NCI-H2171 treated with DMSO at 0.1 percent for 48 hours (cell line): ENCODE measurements at regions not wholly inside any gene's neighbourhood (a gene's known extent, or its start where the extent isn't known, plus 50 kb on each side); places are given as distances from the start of the nearest gene placed in this dataset.
"Not testable (repeated sequence)": the region's sequence is repeated elsewhere in the genome, so short reads cannot be mapped to it uniquely, and the experiment has no call there.

ENCODE experiments used
- DNase-seq: peaks from one replicate; lab custom pipeline; 2025; lab: John Stamatoyannopoulos, UW

DNA sequence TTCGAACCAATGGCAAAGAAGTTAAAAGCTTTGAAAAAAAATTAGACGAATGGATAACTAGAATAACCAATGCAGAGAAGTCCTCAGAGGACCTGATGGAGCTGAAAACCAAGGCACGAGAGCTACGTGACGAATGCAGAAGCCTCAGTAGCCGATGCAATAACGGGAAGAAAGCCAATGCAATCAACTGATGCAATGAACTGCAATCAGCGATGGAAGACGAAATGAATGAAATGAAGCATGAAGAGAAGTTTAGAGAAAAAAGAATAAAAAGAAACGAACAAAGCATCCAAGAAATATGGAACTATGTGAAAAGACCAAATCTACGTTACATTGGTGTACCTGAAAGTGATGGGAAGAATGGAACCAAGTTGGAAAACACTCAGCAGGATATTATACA is 52.6 kb upstream of the MRPS30 start:
- DNase-seq: not testable (repeated sequence)

- DNase-seq: no peak
These were observed 61.4 kb upstream of the MRPS30 start for GRCh38 chr5:44747396-44747795.

DNA sequence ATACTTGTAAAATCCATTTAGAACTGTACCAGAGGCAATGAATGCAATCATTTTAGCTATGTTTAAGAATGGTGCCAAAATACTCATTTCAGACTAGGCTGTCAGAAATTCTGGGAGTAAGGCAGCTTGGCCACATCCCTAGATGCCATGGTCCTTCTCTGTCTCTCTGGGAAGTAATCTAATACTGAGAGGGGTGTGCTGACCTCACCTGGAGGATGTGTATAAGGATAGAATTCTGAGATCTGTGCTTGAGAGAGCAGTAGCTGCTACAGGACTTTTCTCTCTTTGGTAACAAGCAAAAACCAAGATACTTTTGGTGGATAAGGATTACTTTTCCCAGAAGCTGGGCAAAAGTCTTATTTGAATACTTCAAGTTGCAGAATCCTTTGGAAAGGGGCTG is 68.1 kb upstream of the MRPS30 start:
- DNase-seq: no peak

DNA sequence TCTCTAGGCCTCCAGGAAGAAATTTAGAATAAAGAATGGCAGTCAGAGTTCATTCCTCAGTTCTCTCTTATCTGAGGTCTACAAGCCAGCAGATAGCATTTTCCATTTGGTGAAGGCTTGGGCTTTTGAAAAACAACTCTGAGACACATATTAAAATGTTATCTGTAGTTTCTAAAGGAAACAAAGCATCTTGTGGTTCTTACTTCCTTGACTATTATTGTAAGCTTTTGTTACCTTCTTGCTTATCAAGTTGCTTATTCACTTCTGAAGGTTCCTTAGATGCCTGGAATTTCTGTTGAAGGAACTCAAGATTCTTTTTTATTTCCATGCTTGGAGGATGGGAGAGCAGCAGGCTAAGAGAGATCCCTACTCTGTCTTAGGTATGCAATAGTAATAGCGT is 79.2 kb upstream of the MRPS30 start:
- no peak for DNase-seq

DNA sequence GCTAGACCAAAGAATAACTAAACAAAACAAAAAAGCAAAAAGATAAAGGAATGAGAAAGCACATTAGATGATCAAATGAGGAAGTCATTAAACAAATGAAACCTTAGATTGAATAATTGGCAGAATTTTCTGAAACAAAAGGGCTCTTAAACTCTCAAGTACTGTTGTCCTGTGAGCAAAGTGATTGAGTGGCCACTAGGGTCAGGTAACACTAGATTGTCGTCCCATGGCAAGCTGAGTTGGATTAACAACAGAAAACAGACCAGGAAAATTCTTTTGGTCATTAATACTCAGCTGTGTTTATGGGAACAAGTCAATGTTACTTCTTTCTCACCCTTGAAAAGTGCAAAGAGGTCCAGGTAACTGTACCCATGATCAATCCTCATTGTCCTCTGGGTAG is 81.6 kb upstream of the MRPS30 start:
- DNase-seq: no peak

- no peak for DNase-seq
These were observed 88.9 kb upstream of the MRPS30 start for GRCh38 chr5:44719856-44720255.

GRCh38 chr5:44714871-44715561 is 93.7 kb upstream of the MRPS30 start:
- DNase-seq: no peak

- no peak for DNase-seq
These were observed 95.3 kb upstream of the MRPS30 start for GRCh38 chr5:44713446-44713845.

DNA sequence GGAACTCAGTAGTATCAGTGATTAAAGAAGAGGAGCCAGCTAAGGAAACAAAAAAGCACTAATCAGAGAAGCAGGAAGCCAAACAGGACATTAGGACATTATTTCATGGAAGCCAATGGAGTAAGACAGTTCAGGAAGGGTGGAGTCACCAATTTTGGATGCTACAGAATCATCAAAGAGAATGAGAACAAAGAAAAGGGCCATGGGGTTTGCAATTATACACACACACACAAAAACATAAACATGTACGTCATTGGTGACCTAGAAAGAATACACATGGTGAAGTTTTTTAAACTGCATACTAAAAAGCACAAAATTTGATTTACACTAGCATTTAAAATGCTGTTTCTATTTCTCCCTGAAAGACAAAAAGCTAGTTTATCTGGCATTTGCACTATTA is 96.8 kb upstream of the MRPS30 start:
- no peak for DNase-seq

DNA sequence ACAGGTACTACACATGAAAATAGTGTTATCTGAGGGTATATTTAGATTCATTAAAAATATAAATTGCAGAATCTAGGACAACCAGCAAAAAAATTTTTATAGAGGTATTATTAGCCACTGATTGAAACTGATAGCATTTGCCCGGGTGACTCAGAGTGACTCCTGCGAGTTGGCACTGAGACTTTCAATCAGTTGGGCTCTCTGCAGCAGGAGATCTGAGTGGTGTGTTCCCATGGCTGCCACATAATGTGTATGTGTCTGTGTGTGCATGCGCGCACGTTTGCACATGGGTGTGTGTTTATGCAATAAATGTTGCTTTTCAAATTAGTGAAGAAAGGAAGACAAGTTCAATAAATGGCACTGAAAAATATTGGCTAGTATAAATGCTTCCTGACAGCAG is 100.1 kb upstream of the MRPS30 start:
- no peak for DNase-seq

GRCh38 chr5:44707721-44708120 is 101.0 kb upstream of the MRPS30 start:
- DNase-seq: no peak

GRCh38 chr5:44697025-44697424 is 111.7 kb upstream of the MRPS30 start:
- DNase-seq: no peak

DNA sequence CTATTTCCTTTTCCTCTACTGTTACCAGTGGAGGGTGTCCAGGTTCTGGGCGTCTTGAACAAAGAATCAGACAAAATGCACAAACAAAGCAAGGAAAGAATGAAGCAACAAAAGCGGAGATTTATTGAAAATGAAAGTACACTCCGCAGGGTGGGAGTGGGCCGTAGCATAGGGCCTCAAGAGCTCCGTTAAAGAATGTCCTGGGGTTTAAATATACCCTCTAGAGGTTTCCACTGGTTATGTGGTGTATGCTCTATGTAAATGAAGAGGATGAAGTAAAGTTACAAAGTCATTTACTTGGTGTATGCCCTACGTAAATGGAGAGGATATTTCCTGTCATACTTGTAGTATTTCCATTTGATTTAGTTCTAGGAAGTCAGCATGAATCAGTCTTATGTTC is 113.5 kb upstream of the MRPS30 start:
- no peak for DNase-seq

GRCh38 chr5:44691802-44692201 is 116.9 kb upstream of the MRPS30 start:
- no peak for DNase-seq

DNA sequence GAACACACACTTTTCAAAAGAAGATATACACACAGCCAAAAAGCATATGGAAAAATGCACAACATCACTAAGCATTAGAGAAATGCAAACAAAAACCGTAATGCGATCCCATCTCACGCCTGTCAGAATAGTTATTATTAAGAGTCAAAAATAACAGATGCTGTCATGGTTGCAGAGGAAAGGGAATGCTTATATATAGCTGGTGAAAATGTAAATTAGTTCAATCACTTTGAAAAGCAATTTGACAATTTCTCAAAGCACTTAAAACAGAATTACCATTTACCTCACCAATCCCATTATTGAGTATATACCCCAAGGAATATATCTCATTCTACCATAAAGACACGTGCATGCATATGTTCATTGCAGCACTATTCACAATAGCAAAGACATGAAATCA is 126.8 kb upstream of the MRPS30 start:
- peak; percentile 62 for DNase-seq

- no peak for DNase-seq
These were observed 129.5 kb upstream of the MRPS30 start for GRCh38 chr5:44679214-44679613.

- peak; percentile 13 for DNase-seq
These were observed 133.5 kb upstream of the MRPS30 start for GRCh38 chr5:44675296-44675695.

DNA sequence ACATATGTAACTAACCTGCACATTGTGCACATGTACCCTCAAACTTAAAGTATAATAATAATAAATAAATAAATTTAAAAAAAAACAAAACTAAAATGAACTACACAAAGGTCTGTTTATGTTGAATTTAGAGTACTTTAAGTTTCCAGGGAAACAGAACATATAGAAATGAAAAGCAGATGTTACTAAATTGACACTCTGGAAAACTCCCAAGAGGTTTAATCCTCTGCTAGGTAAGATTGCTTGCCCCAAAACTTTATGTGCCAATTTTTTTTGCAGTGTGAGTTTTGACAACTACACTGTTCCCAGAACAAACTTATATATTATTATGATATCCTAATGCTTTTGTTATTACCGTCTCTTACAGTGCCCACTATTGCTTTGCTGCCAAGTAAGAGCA is 134.3 kb upstream of the MRPS30 start:
- no peak for DNase-seq

GRCh38 chr5:44668471-44668870 is 140.3 kb upstream of the MRPS30 start:
- DNase-seq: not testable (repeated sequence)

GRCh38 chr5:44665101-44665701 is 143.5 kb upstream of the MRPS30 start:
- DNase-seq: no peak

- no peak for DNase-seq
These were observed 144.0 kb upstream of the MRPS30 start for GRCh38 chr5:44664711-44665100.

DNA sequence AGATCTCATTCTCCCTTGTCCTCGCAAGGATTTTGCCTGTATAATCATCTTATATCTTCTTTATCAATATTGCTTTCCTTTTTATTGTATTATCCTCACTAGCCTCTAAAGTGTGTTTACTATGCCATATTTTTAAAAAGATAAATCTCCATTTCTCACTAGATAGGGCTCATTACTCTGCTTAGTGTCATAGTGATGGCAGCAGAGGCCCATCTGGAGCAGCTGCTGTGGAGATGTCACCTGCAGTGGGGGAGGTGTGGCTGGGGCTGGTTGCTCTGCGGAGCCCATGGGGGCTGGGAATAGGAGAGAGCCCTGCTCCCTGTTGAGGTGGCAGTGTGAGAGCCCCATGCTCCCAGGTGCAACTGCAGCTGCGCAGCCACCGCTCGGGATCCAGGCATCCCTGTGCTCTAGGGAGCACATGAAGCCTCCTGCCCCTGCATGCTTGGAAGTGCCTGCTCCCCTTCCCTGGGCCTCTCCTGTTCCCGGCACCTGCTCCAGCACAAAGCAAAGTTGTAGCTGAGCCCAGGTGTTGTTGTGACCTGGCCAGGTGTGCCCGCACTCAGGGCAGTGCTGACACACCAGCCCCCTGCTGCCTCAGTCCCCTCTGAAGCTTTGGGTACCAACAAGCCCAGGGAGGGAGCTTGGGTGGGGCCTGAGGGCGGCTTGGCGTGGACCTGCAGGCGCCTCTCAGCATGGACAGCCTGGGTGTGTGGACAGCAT is 144.6 kb upstream of the MRPS30 start:
- DNase-seq: peak; percentile 26

DNA sequence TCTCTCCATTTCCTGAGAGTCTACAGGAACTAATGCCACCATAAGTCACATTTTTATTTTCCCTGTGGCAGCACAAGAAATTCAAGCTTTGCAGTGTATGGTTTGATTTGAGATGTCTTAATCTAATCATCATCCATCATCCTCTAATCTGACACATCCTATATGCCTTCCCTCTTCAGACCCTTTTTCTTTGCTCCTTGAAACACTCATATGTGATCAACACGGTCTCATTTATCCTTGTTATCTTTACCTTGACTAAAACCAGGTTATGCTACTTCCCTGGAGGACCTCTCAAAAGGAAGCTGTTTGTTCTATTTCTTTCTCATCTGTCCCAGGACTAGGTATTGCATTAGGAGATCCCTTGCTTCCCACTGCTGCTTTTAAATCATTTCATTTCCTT is 146.9 kb upstream of the MRPS30 start:
- no peak for DNase-seq

GRCh38 chr5:44660251-44660650 is 148.5 kb upstream of the MRPS30 start:
- DNase-seq: no peak
